Pancreas (tissue), 10 donors: ENCODE measurements at regions not wholly inside any gene's neighbourhood (a gene's known extent, or its start where the extent isn't known, plus 50 kb on each side); places are given as distances from the start of the nearest gene placed in this dataset.

Experiments used
- ATAC-seq, 4 donors: fragments of 200-7000 bp; cut with Tn5 transposase; one replicate each; pipeline versions ENCODE4 v1.8.0 to v1.9.1; 2020; ENCODE audit warnings: mild to moderate bottlenecking in 4 of 4, moderate library complexity in 4 of 4
- DNase-seq, 6 donors: peaks; one replicate each; pipeline ENCODE4 v3.0.0-alpha.2; 2020
- FAIRE-seq: peaks from 2 replicates; lab custom pipeline; 2012; peaks lifted over from hg19 to GRCh38; lab: Jason Lieb, UNC
- H3K27ac ChIP-seq, 4 donors: fragments of 200-600 bp; sonication (generic); 1 replicate in 3 of 4; 2 replicates in 1 of 4; pipeline versions ENCODE4 v1.5.0 to v1.8.0; 2020
- H3K27me3 ChIP-seq, 4 donors: fragments of 200-600 bp; one replicate each; pipeline ENCODE4 v1.8.0; 2021
- H3K36me3 ChIP-seq, 3 donors: fragments of 200-600 bp; sonication (generic) in 1 of 3; one replicate each; pipeline versions ENCODE4 v1.5.0 to v1.8.0; 2020 to 2021
- H3K4me1 ChIP-seq, 3 donors: fragments of 200-600 bp; one replicate each; pipeline ENCODE4 v1.8.0; 2021
- H3K4me3 ChIP-seq, 4 donors: fragments of 200-600 bp; sonication (generic) in 2 of 4; one replicate each; pipeline versions ENCODE4 v1.5.0 to v1.8.0; 2020 to 2021
- H3K9me3 ChIP-seq, 4 donors: fragments of 200-600 bp; one replicate each; pipeline ENCODE4 v1.8.0; 2021
- WGBS, 2 donors: extraction: QIAGEN DNeasy Blood & Tissue Kit; methylation state at CpG; one replicate each; pipeline ENCODE4 v1.1.7; 2013; 5-methylcytosine and 5-hydroxymethylcytosine counted together
- intact Hi-C, 3 donors: fragments of 100-400 bp; cut with DNase I; formaldehyde crosslinking; loops; one replicate each; pipeline versions ENCODE4 v1.11.1 to v1.14.2; 2022
- TF ChIP-seq, protein P1 (sequence below), 4 donors: fragments of 200-600 bp; sonication (generic) in 3 of 4; IDR thresholded peaks; one replicate each; pipeline versions ENCODE4 v1.5.0 to v1.8.0; 2021; ENCODE audit warnings: antibody characterized with exemption in 4 of 4
- donor health status: healthy with polysubstance abuse.
- donor health status: DM: no; HTN: no; CAD: no; lungs with moderate emphysema.
- donor health status: DM: no; HTN: no; CAD: no.
- donor health status: control.
- donor health status: control.
- donor health status: Bipolar disorder and iron deficiency.
- donor health status: DM: yes; HTN: yes; CAD: no.
- donor health status: DM: no; HTN: no; CAD: no.
- donor health status: DM: no; HTN: no; CAD: no.
- donor health status: DM: yes; HTN: yes; CAD: no.

- ATAC-seq (no peak), FAIRE-seq (no peak), DNase-seq (no peak)
- Histone ChIP-seq H3K36me3 (no peaks in the 10 kb centered on the region), H3K4me3 (no peak overlapping the region), H3K27ac (no peak overlapping the region), H3K4me1 (no peaks in the 10 kb centered on the region), H3K27me3 (no peaks in the 10 kb centered on the region), H3K9me3 (no peaks in the 10 kb centered on the region)
- WGBS, 2 donors, result 30 to 46% methylated on average over 3 of the region's 3 CpGs
- TF ChIP-seq, protein P1, sequence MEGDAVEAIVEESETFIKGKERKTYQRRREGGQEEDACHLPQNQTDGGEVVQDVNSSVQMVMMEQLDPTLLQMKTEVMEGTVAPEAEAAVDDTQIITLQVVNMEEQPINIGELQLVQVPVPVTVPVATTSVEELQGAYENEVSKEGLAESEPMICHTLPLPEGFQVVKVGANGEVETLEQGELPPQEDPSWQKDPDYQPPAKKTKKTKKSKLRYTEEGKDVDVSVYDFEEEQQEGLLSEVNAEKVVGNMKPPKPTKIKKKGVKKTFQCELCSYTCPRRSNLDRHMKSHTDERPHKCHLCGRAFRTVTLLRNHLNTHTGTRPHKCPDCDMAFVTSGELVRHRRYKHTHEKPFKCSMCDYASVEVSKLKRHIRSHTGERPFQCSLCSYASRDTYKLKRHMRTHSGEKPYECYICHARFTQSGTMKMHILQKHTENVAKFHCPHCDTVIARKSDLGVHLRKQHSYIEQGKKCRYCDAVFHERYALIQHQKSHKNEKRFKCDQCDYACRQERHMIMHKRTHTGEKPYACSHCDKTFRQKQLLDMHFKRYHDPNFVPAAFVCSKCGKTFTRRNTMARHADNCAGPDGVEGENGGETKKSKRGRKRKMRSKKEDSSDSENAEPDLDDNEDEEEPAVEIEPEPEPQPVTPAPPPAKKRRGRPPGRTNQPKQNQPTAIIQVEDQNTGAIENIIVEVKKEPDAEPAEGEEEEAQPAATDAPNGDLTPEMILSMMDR (IDR thresholded peaks at IDR 0.05), result no peak
- intact Hi-C loops, result no loop called here
Measured at GRCh38 chr5:143698574-143698973, 113.4 kb upstream of the HMHB1 start.

GRCh38 chr5:143696921-143697320 is 115.0 kb upstream of the HMHB1 start:
- TF ChIP-seq, protein P1 (IDR thresholded peaks at IDR 0.05), result no peak
- H3K27ac ChIP-seq, result no peak overlapping the region
- no peaks in the 10 kb centered on the region for H3K27me3 ChIP-seq
- DNase-seq, result no peak
- 68 to 75% methylated on average over 4 of the region's 4 CpGs for WGBS, 2 donors
- no peak overlapping the region for H3K4me3 ChIP-seq
- H3K4me1 ChIP-seq, result no peaks in the 10 kb centered on the region
- H3K9me3 ChIP-seq, result no peaks in the 10 kb centered on the region
- no peaks in the 10 kb centered on the region for H3K36me3 ChIP-seq
- ATAC-seq, result no peak
- FAIRE-seq, result no peak
- intact Hi-C loops, result no loop called here

GRCh38 chr5:143695941-143696340 is 116.0 kb upstream of the HMHB1 start:
- Histone ChIP-seq H3K36me3 (no peaks in the 10 kb centered on the region), H3K4me1 (no peaks in the 10 kb centered on the region), H3K27ac (no peak overlapping the region), H3K27me3 (no peaks in the 10 kb centered on the region), H3K9me3 (no peaks in the 10 kb centered on the region), H3K4me3 (no peak overlapping the region)
- FAIRE-seq, result no peak
- ATAC-seq, result no peak
- 68 to 78% methylated on average over 1 of the region's 1 CpG for WGBS, 2 donors
- DNase-seq, result no peak
- TF ChIP-seq, protein P1 (IDR thresholded peaks at IDR 0.05), result no peak
- intact Hi-C loops, result no loop called here

DNA sequence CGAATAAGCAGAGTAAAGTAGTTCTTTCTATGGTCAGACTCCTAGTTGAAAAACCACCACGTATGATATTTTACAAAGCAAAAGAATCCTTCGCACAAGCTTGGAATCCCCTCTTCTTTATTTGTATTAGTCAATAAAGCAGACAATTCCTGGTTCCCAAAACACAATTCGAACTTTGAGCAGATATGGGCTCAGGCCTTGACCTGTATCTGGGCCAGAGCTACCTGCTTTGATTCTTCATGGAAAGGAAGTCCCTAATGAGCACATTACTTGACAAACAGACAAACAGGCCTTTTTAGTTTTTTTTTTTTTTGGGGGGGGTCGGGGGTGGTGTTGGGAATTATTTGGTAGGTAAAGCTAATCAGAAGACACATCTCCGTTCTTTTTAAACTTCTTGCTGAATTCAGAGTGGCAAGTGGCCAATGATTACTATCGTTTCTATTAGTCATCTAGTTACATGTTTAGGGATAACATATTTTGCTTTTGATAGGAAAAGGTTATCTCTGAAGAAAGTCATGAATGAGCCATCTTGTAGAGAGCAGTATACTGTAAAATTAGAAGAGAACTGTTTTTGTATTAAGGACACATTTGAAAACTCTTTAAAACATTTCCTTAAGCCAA is 116.6 kb upstream of the HMHB1 start:
- H3K27ac ChIP-seq, result no peak overlapping the region
- no peak for DNase-seq
- no peak overlapping the region for H3K4me3 ChIP-seq
- H3K9me3 ChIP-seq, result no peaks in the 10 kb centered on the region
- no peaks in the 10 kb centered on the region for H3K27me3 ChIP-seq
- intact Hi-C loops, result no loop called here
- no peak for ATAC-seq
- no peaks in the 10 kb centered on the region for H3K36me3 ChIP-seq
- no peaks in the 10 kb centered on the region for H3K4me1 ChIP-seq
- WGBS, 2 donors, result 80 to 83% methylated on average over 7 of the region's 7 CpGs
- TF ChIP-seq, protein P1 (IDR thresholded peaks at IDR 0.05), result no peak
- no peak for FAIRE-seq

DNA sequence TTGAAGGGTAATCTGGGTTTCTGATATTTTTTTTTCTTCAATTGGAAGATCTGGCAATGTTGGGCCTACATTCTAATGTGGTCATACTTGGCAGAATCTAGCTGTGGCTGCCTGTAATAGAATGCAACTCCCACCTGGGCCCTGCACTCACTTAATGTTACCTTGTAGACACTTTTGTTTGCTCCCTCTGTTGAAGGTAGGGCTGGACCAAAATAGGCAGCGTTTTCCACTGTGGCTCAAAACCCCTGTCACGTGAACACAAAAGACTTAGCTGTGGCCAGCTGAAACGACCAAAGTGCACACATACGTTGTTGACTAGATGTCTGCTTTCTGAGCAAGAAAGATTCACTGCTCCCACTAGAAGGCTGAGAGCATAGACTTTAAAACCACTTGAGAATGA is 117.6 kb upstream of the HMHB1 start:
- ATAC-seq (no peak), DNase-seq (no peak), FAIRE-seq (no peak)
- WGBS, 2 donors, result 78% methylated on average over 4 of the region's 4 CpGs
- Histone ChIP-seq H3K9me3 (no peaks in the 10 kb centered on the region), H3K4me3 (no peak overlapping the region), H3K27ac (no peak overlapping the region), H3K4me1 (no peaks in the 10 kb centered on the region), H3K27me3 (no peaks in the 10 kb centered on the region), H3K36me3 (no peaks in the 10 kb centered on the region)
- TF ChIP-seq, protein P1 (IDR thresholded peaks at IDR 0.05), result no peak
- intact Hi-C loops, result no loop called here
